ENCODE measurements at regions not wholly inside any gene's neighbourhood (a gene's known extent, or its start where the extent isn't known, plus 50 kb on each side); places are given as distances from the start of the nearest gene placed in this dataset.
"Not testable (repeated sequence)": the region's sequence is repeated elsewhere in the genome, so short reads cannot be mapped to it uniquely, and the experiment has no call there.

- H3K4me1 ChIP-seq (ENCODE audit: control insufficient read depth in 1 of 2, insufficient read depth in 2 of 2, low read depth in 1 of 2, low read length in 1 of 2); H3K9ac ChIP-seq; H3K4me2 ChIP-seq; H3K27me3 ChIP-seq (ENCODE audit: insufficient read depth); CTCF ChIA-PET; H3K27ac ChIP-seq (ENCODE audit: low read depth in 2 of 2, low read length in 1 of 2); POLR2A ChIA-PET; H3K4me3 ChIP-seq (ENCODE audit: low read depth in 2 of 2, low read length in 1 of 2); H3K36me3 ChIP-seq (replicated peaks in 1 of 2; ENCODE audit: control insufficient read depth in 1 of 2, insufficient read depth in 2 of 2, low read length in 1 of 2); DNase-seq; H3F3A ChIP-seq (replicated peaks; ENCODE audit: insufficient read depth); H3K9me2 ChIP-seq; H2AFZ ChIP-seq (ENCODE audit: low read depth); H3K9me3 ChIP-seq; H4K20me1 ChIP-seq (ENCODE audit: insufficient read depth); H3K79me2 ChIP-seq (ENCODE audit: insufficient read depth): not testable (repeated sequence)
- 19% methylated on average over 5 of the region's 12 CpGs for WGBS (ENCODE audit: low lambda C conversion rate)
Measured at GRCh38 chr3:181590939-181591338, 120.8 kb upstream of the SOX2 start.

- CTCF ChIA-PET: interaction anchor here (0.5 to 1.3 kb wide), 2 partner anchors 18 to 1828 kb away, joined by 3 read pairs; no protein-coding TSS in a partner anchor
- Histone ChIP-seq H3K9me2 (no peaks in the 10 kb centered on the region), H3K36me3 (replicated peaks in 1 of 2; ENCODE audit: control insufficient read depth in 1 of 2, insufficient read depth in 2 of 2, low read length in 1 of 2) (no peaks in the 10 kb centered on the region), H3K27ac (ENCODE audit: low read depth in 2 of 2, low read length in 1 of 2) (no peak overlapping the region), H3K79me2 (ENCODE audit: insufficient read depth) (no peaks in the 10 kb centered on the region), H3K4me2 (no peak overlapping the region), H3K4me1 (ENCODE audit: control insufficient read depth in 1 of 2, insufficient read depth in 2 of 2, low read depth in 1 of 2, low read length in 1 of 2) (no peaks in the 10 kb centered on the region), H3K9me3 (no peaks in the 10 kb centered on the region), H2AFZ (ENCODE audit: low read depth) (no peak overlapping the region), H3F3A (replicated peaks; ENCODE audit: insufficient read depth) (no peaks in the 10 kb centered on the region), H3K9ac (no peak overlapping the region), H3K4me3 (ENCODE audit: low read depth in 2 of 2, low read length in 1 of 2) (no peak overlapping the region), H4K20me1 (ENCODE audit: insufficient read depth) (no peaks in the 10 kb centered on the region), H3K27me3 (ENCODE audit: insufficient read depth) (no peaks in the 10 kb centered on the region)
- TF ChIP-seq RCOR1 (IDR thresholded peaks at IDR 0.05; ENCODE audit: low read length) (no peak), MEF2A (IDR thresholded peaks at IDR 0.05; ENCODE audit: borderline replicate concordance, low read depth) (no peak), IRF3 (IDR thresholded peaks at IDR 0.05; ENCODE audit: low read depth, low read length) (no peak), MAX (IDR thresholded peaks at IDR 0.05; ENCODE audit: low read depth) (no peak), FOSL2 (IDR thresholded peaks at IDR 0.05; ENCODE audit: borderline replicate concordance, low read depth) (no peak), GABPA (IDR thresholded peaks at IDR 0.05; ENCODE audit: low read depth) (no peak), GATA2 (CRISPR knock-in tag; IDR thresholded peaks at IDR 0.05) (no peak)
- 75% methylated on average over 8 of the region's 8 CpGs for WGBS (ENCODE audit: low lambda C conversion rate)
- no peak for DNase-seq
- POLR2A ChIA-PET: interaction anchor here (0.6 kb wide), 1 partner anchor 1212 kb away, joined by 3 read pairs; no protein-coding TSS in a partner anchor
Measured at GRCh38 chr3:181582619-181583018, 129.1 kb upstream of the SOX2 start.

- no peak overlapping the region for H2AFZ ChIP-seq (ENCODE audit: low read depth)
- no peak for DNase-seq
- no peak overlapping the region for H3K9ac ChIP-seq
- CTCF ChIA-PET: no interaction called here
- no peaks in the 10 kb centered on the region for H3K36me3 ChIP-seq (replicated peaks in 1 of 2; ENCODE audit: control insufficient read depth in 1 of 2, insufficient read depth in 2 of 2, low read length in 1 of 2)
- H3K79me2 ChIP-seq (ENCODE audit: insufficient read depth): no peaks in the 10 kb centered on the region
- no peak overlapping the region for H3K4me2 ChIP-seq
- H3K4me3 ChIP-seq (ENCODE audit: low read depth in 2 of 2, low read length in 1 of 2): no peak overlapping the region
- no peaks in the 10 kb centered on the region for H3K9me3 ChIP-seq
- H3K4me1 ChIP-seq (ENCODE audit: control insufficient read depth in 1 of 2, insufficient read depth in 2 of 2, low read depth in 1 of 2, low read length in 1 of 2): no peaks in the 10 kb centered on the region
- TF ChIP-seq GABPA (IDR thresholded peaks at IDR 0.05; ENCODE audit: low read depth) (no peak), NFIC (IDR thresholded peaks at IDR 0.05; ENCODE audit: borderline replicate concordance) (no peak), EP300 (IDR thresholded peaks at IDR 0.05; ENCODE audit: borderline replicate concordance in 1 of 2, low read depth in 1 of 2, low read length in 1 of 2) (no peak), ELF1 (IDR thresholded peaks at IDR 0.05) (no peak), CTCF (IDR thresholded peaks at IDR 0.05) (no peak), USF1 (IDR thresholded peaks at IDR 0.05; ENCODE audit: borderline replicate concordance, low read depth) (no peak), RFX5 (IDR thresholded peaks at IDR 0.05; ENCODE audit: low read length) (no peak), SMC3 (IDR thresholded peaks at IDR 0.05; ENCODE audit: low read depth, low read length) (no peak), PBX3 (IDR thresholded peaks at IDR 0.05) (no peak), POLR2AphosphoS5 (IDR thresholded peaks at IDR 0.05; ENCODE audit: low read depth, low read length) (no peak), FOXJ3 (CRISPR knock-in tag; IDR thresholded peaks at IDR 0.05) (no peak), IRF3 (IDR thresholded peaks at IDR 0.05; ENCODE audit: low read depth, low read length) (no peak)
- H3K9me2 ChIP-seq: no peaks in the 10 kb centered on the region
- WGBS (ENCODE audit: low lambda C conversion rate): 63% methylated on average over 4 of the region's 4 CpGs
- H4K20me1 ChIP-seq (ENCODE audit: insufficient read depth): no peaks in the 10 kb centered on the region
- no peak overlapping the region for H3K27ac ChIP-seq (ENCODE audit: low read depth in 2 of 2, low read length in 1 of 2)
- POLR2A ChIA-PET: no interaction called here
- no peaks in the 10 kb centered on the region for H3F3A ChIP-seq (replicated peaks; ENCODE audit: insufficient read depth)
- no peaks in the 10 kb centered on the region for H3K27me3 ChIP-seq (ENCODE audit: insufficient read depth)
Measured at GRCh38 chr3:181581656-181582055, 130.1 kb upstream of the SOX2 start.

Measured in SK-N-SH (cell line).